DND-41 (cell line): ENCODE measurements at regions not wholly inside any gene's neighbourhood (a gene's known extent, or its start where the extent isn't known, plus 50 kb on each side); places are given as distances from the start of the nearest gene placed in this dataset.
A peak's percentile ranks its signal among the peaks of the same experiment; 100 is the strongest.
"Not testable (repeated sequence)": the region's sequence is repeated elsewhere in the genome, so short reads cannot be mapped to it uniquely, and the experiment has no call there.

Source experiments
- ATAC-seq: fragments of 200-7000 bp; cut with Tn5 transposase; 3 replicates; pipeline ENCODE4 v1.9.1; 2021; ENCODE audit warnings: low read depth; ENCODE audit not compliant: insufficient read depth
- DNase-seq: peaks from one replicate; pipeline ENCODE4 v3.0.0-alpha.2; 2020
- H2AFZ ChIP-seq: 2 replicates; pipeline ENCODE4 v1.6.0; 2012; ENCODE audit warnings: low read depth, low read length
- H3K27ac ChIP-seq: 2 replicates; pipeline ENCODE4 v1.5.1; 2012; ENCODE audit warnings: low read length, inconsistent platforms
- H3K27me3 ChIP-seq: fragments of 200-600 bp; sonication (generic); 2 replicates; pipeline ENCODE4 v1.6.0; 2012; ENCODE audit warnings: low read length, mild to moderate bottlenecking, inconsistent platforms; ENCODE audit not compliant: insufficient read depth, poor library complexity
- H3K36me3 ChIP-seq: 2 replicates; pipeline ENCODE4 v1.5.1; 2012; ENCODE audit warnings: low read length, inconsistent platforms; ENCODE audit not compliant: insufficient read depth
- H3K4me1 ChIP-seq: 2 replicates; pipeline ENCODE4 v1.5.1; 2012; ENCODE audit warnings: mild to moderate bottlenecking, low read length; ENCODE audit not compliant: insufficient read depth
- H3K4me2 ChIP-seq: 2 replicates; pipeline ENCODE4 v1.6.0; 2012; ENCODE audit warnings: mild to moderate bottlenecking, moderate library complexity, low read length, inconsistent platforms; ENCODE audit not compliant: insufficient read depth
- H3K4me3 ChIP-seq, 2 experiments: fragments of 200-600 bp in 1 of 2; shearing (Covaris generic) in 1 of 2; 2 replicates each; pipeline ENCODE4 v1.5.1; 2012 to 2016; ENCODE audit warnings: inconsistent platforms in 2 of 2, low read length in 2 of 2, mild to moderate bottlenecking in 2 of 2, low read depth in 1 of 2, moderate library complexity in 1 of 2
- H3K79me2 ChIP-seq: 2 replicates; pipeline ENCODE4 v1.6.0; 2012; ENCODE audit warnings: low read length, inconsistent platforms; ENCODE audit not compliant: insufficient read depth
- H3K9ac ChIP-seq: 2 replicates; pipeline ENCODE4 v1.6.0; 2012; ENCODE audit warnings: low read depth, mild to moderate bottlenecking, inconsistent platforms, low read length, moderate library complexity
- H3K9me3 ChIP-seq: 2 replicates; pipeline ENCODE4 v1.5.1; 2012; ENCODE audit warnings: low read length, moderate library complexity, mild to moderate bottlenecking, inconsistent platforms; ENCODE audit not compliant: insufficient read depth, severe bottlenecking
- H4K20me1 ChIP-seq: 2 replicates; pipeline ENCODE4 v1.6.0; 2012; ENCODE audit warnings: low read length; ENCODE audit not compliant: insufficient read depth
- CTCF ChIP-seq: IDR thresholded peaks from 2 replicates; pipeline ENCODE4 v1.5.1; 2012; ENCODE audit warnings: borderline replicate concordance, low read length, moderate library complexity, mild to moderate bottlenecking; ENCODE audit not compliant: poor library complexity, severe bottlenecking; ENCODE audit errors: extremely low read depth
- EZH2 ChIP-seq: IDR thresholded peaks from 3 replicates; pipeline ENCODE4 v1.6.1; 2012; ENCODE audit warnings: borderline replicate concordance, low read depth, mild to moderate bottlenecking, moderate library complexity, low read length, inconsistent platforms; ENCODE audit not compliant: severe bottlenecking

DNA sequence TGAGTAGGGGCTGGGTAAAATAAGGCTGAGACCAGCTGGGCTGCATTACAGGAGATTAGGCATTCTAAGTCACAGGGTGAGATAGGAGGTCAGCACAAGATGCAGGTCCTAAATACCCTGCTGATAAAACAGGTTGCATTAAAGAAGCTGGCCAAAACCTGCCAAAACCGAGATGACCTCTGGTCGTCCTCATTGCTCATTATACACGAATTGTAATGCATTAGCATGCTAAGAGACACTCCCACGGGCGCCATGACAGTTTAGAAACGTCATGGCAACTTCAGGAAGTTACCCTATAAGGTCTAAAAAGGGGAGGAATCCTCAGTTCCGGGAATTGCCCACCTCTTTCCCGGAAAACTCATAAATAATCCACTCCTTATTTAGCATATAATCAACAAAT, 132.2 kb downstream of the ARL4C start:
- H3K27ac ChIP-seq: no peak overlapping the region

DNA sequence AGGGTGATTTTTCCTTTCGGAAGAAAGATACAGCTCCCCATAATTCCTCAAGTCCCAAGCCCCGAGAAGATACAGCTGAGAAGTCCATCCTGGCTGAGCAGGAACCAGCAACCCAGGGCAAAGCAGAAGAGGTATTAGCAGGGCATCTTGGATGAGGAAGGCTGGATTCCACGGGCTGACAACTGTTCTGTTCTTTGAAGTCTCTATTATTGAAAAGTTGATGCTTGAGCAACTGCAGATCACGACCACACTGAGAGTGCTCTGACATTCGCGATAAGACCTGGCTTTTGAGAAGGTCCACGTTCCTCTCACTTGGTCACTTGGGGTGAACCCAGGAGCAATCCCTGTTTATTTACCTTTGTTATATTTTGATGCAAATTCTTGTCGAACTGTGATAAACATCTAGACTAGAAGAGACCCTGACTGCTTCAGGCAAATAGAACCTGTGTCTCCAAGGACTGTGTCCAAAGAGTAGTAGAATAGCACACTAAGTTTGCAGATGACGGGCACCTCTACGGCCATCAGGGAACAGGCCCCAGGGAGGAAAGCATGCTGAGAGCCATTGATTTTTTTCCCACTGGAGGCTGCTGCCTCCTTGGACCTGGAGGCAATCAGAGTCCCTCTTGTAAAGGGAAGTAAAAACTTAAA, 133.1 kb downstream of the ARL4C start:
- no peak overlapping the region for H3K4me2 ChIP-seq
- H3K9me3 ChIP-seq: no peaks in the 10 kb centered on the region
- TF ChIP-seq EZH2 (no peak), CTCF (no peak)
- no peaks in the 10 kb centered on the region for H3K27me3 ChIP-seq
- H4K20me1 ChIP-seq: no peaks in the 10 kb centered on the region
- H2AFZ ChIP-seq: no peak overlapping the region
- no peak overlapping the region for H3K9ac ChIP-seq
- no peaks in the 10 kb centered on the region for H3K36me3 ChIP-seq
- ATAC-seq: no peak
- H3K79me2 ChIP-seq: no peaks in the 10 kb centered on the region
- H3K4me1 ChIP-seq: peaks cover 39% of the 10 kb centered on the region
- DNase-seq: peak; percentile 1
- H3K27ac ChIP-seq: no peak overlapping the region
- no peak overlapping the region for H3K4me3 ChIP-seq

More for the DNA sequence above, 132.2 kb downstream of the ARL4C start:
- peaks cover 45% of the 10 kb centered on the region for H3K4me1 ChIP-seq
- no peaks in the 10 kb centered on the region for H4K20me1 ChIP-seq
- no peaks in the 10 kb centered on the region for H3K9me3 ChIP-seq
- ATAC-seq (no peak), DNase-seq (no peak)
- no peak overlapping the region for H2AFZ ChIP-seq
- H3K27me3 ChIP-seq: no peaks in the 10 kb centered on the region
- H3K36me3 ChIP-seq: no peaks in the 10 kb centered on the region
- no peaks in the 10 kb centered on the region for H3K79me2 ChIP-seq
- no peak for TF ChIP-seq EZH2
- no peak for TF ChIP-seq CTCF
- H3K9ac ChIP-seq: no peak overlapping the region
- no peak overlapping the region for H3K4me2 ChIP-seq
- H3K4me3 ChIP-seq: no peak overlapping the region

- Histone ChIP-seq H3K4me2 (no peak overlapping the region), H2AFZ (no peak overlapping the region; the same call in 1 of the 2 replicates), H3K79me2 (no peaks in the 10 kb centered on the region), H3K9me3 (no peaks in the 10 kb centered on the region), H3K4me1 (peaks cover 32% of the 10 kb centered on the region), H3K27ac (no peak overlapping the region), H3K36me3 (no peaks in the 10 kb centered on the region), H3K27me3 (no peaks in the 10 kb centered on the region), H3K9ac (no peak overlapping the region), H4K20me1 (no peaks in the 10 kb centered on the region), H3K4me3 (no peak overlapping the region)
- TF ChIP-seq CTCF: no peak
- no peak for TF ChIP-seq EZH2
- ATAC-seq (no peak; the same call in 2 of the 3 replicates), DNase-seq (peak; percentile 4)
These were observed 133.8 kb downstream of the ARL4C start for GRCh38 chr2:234363011-234363487.

DNA sequence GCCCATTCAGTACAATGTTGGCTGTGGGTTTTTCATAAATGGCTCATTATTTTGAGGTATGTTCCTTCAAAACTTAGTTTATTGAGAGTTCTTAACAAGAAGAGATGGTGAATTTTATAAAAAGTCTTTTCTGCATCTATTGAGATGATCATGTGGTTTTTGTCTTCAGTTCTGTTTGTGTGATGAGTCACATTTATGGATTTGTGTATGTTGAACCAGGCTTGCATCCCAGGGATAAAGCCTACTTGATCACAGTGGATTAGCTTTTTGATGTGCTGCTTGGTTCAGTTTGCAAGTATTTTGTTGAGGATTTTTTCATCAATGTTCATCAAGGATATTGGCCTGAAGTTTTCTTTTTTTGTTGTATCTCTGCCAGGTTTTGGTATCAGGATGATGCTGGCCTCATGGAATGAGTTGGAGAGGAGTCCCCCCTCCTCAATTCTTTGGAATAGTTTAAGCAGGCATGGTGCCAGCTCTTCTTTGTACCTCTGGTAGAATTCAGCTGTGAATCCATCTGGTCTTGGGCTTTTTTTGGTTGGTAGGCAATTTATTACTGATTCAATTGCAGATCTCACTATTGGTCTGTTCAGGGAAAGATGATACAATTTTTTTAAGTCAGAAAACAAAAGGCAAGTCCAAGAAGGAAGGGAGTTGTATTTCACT, 136.4 kb downstream of the ARL4C start:
- DNase-seq, H2AFZ ChIP-seq, ATAC-seq, H3K4me2 ChIP-seq, H3K36me3 ChIP-seq, H4K20me1 ChIP-seq, H3K4me3 ChIP-seq, H3K79me2 ChIP-seq, H3K9ac ChIP-seq, H3K9me3 ChIP-seq, H3K27me3 ChIP-seq: not testable (repeated sequence)
- Histone ChIP-seq H3K27ac (peak overlapping the region; percentile 55), H3K4me1 (peaks cover 37% of the 10 kb centered on the region)
